Panc1 (cell line): ENCODE measurements at regions not wholly inside any gene's neighbourhood (a gene's known extent, or its start where the extent isn't known, plus 50 kb on each side); places are given as distances from the start of the nearest gene placed in this dataset.

Experiments
- ATAC-seq: fragments of 200-7000 bp; cut with Tn5 transposase; 2 replicates; pipeline ENCODE4 v1.9.1; 2020; ENCODE audit warnings: mild to moderate bottlenecking, moderate library complexity
- BruUV-seq: library from RNA; stranded (reverse); fragments of 400-500 nt; replicated peaks from 2 replicates; lab custom pipeline; 2021; lab: Mats Ljungman, UMichigan
- CTCF ChIA-PET: fragments of 300-600 bp; sonication (Branson Sonifier 250); formaldehyde crosslinking; loops from one replicate; lab custom pipeline; 2022; ENCODE audit warnings: antibody characterized with exemption; lab: Charles Lee
- POLR2A ChIA-PET: fragments of 300-600 bp; sonication (Branson Sonifier 250); formaldehyde crosslinking; loops from one replicate; lab custom pipeline; 2022; ENCODE audit warnings: antibody characterized with exemption; lab: Charles Lee
- DNase-seq: peaks from one replicate; pipeline ENCODE4 v3.0.0-alpha.2; 2010; ENCODE audit warnings: low read depth, low spot score
- H3K27ac ChIP-seq: 2 replicates; pipeline ENCODE4 v1.5.1; 2011; ENCODE audit warnings: mild to moderate bottlenecking, low read length, inconsistent platforms
- H3K27me3 ChIP-seq: fragments of 200-500 bp; sonication (Bioruptor generic); 2 replicates; pipeline ENCODE4 v1.6.0; 2014; ENCODE audit warnings: low read length, inconsistent platforms; ENCODE audit not compliant: control insufficient read depth, insufficient read depth
- H3K36me3 ChIP-seq: fragments of 200-500 bp; sonication (Bioruptor generic); 2 replicates; pipeline ENCODE4 v1.5.1; 2014; ENCODE audit warnings: inconsistent platforms, mild to moderate bottlenecking, low read length, moderate library complexity; ENCODE audit not compliant: control insufficient read depth, insufficient read depth
- H3K4me1 ChIP-seq: 2 replicates; pipeline ENCODE4 v1.5.1; 2011; ENCODE audit warnings: inconsistent platforms, mild to moderate bottlenecking, low read length, moderate library complexity; ENCODE audit not compliant: control insufficient read depth, insufficient read depth
- H3K4me3 ChIP-seq, 2 experiments: 2 replicates each; pipeline ENCODE4 v1.5.1; 2011 to 2012; ENCODE audit warnings: low read depth in 2 of 2, low read length in 2 of 2, mild to moderate bottlenecking in 2 of 2, inconsistent platforms in 1 of 2, moderate library complexity in 1 of 2
- H3K9me3 ChIP-seq: fragments of 200-500 bp; sonication (Bioruptor generic); 2 replicates; pipeline ENCODE4 v1.5.1; 2014; ENCODE audit warnings: low read depth, mild to moderate bottlenecking, inconsistent platforms, low read length, moderate library complexity; ENCODE audit not compliant: control insufficient read depth, insufficient read depth
- CTCF ChIP-seq: fragments of 450-650 bp; IDR thresholded peaks from 2 replicates; pipeline ENCODE4 v1.5.1; 2017; ENCODE audit warnings: mild to moderate bottlenecking
- POLR2AphosphoS5 ChIP-seq: IDR thresholded peaks from 2 replicates; pipeline ENCODE4 v1.6.1; 2012; ENCODE audit warnings: mild to moderate bottlenecking, low read depth, low read length, moderate library complexity
- SIN3A ChIP-seq: IDR thresholded peaks from 2 replicates; pipeline ENCODE4 v1.6.1; 2012; ENCODE audit warnings: low read depth, mild to moderate bottlenecking, low read length, moderate library complexity, borderline replicate concordance; ENCODE audit not compliant: insufficient read depth
- TCF7L2 ChIP-seq: IDR thresholded peaks from 2 replicates; pipeline ENCODE4 v1.6.1; 2011; ENCODE audit warnings: mild to moderate bottlenecking, low read depth, low read length, inconsistent platforms
- in situ Hi-C: cut with HindIII; loops from 2 replicates; pipeline ENCODE4 v1.10.0; 2016; ENCODE audit warnings: low sequenced_read_pairs, low pct_unique_long_range_greater_than_20kb
- intact Hi-C: fragments of 100-400 bp; cut with micrococcal nuclease; formaldehyde crosslinking; loops from one replicate; pipeline ENCODE4 v1.10.0; 2022; ENCODE audit not compliant: unreplicated experiment
- TF ChIP-seq, protein P1 (sequence below), 2 experiments: IDR thresholded peaks; 2 replicates each; pipeline ENCODE4 v1.6.1; 2011 to 2012; ENCODE audit warnings: low read depth in 2 of 2, control low read depth in 1 of 2, low read length in 1 of 2, mild to moderate bottlenecking in 1 of 2, moderate library complexity in 1 of 2; ENCODE audit not compliant: insufficient read depth in 1 of 2

- Histone ChIP-seq H3K9me3 (peaks cover 13% of the 10 kb centered on the region; the same call in 1 of the 2 replicates), H3K36me3 (no peaks in the 10 kb centered on the region), H3K27me3 (peaks cover 11% of the 10 kb centered on the region), H3K27ac (no peak overlapping the region), H3K4me1 (no peaks in the 10 kb centered on the region), H3K4me3 (no peak overlapping the region)
- CTCF ChIA-PET, result no interaction called here
- in situ Hi-C loops (no loop called here), intact Hi-C loops (no loop called here)
- POLR2A ChIA-PET, result no interaction called here
- TF ChIP-seq SIN3A (no peak), TCF7L2 (no peak), CTCF (no peak)
- TF ChIP-seq, protein P1, sequence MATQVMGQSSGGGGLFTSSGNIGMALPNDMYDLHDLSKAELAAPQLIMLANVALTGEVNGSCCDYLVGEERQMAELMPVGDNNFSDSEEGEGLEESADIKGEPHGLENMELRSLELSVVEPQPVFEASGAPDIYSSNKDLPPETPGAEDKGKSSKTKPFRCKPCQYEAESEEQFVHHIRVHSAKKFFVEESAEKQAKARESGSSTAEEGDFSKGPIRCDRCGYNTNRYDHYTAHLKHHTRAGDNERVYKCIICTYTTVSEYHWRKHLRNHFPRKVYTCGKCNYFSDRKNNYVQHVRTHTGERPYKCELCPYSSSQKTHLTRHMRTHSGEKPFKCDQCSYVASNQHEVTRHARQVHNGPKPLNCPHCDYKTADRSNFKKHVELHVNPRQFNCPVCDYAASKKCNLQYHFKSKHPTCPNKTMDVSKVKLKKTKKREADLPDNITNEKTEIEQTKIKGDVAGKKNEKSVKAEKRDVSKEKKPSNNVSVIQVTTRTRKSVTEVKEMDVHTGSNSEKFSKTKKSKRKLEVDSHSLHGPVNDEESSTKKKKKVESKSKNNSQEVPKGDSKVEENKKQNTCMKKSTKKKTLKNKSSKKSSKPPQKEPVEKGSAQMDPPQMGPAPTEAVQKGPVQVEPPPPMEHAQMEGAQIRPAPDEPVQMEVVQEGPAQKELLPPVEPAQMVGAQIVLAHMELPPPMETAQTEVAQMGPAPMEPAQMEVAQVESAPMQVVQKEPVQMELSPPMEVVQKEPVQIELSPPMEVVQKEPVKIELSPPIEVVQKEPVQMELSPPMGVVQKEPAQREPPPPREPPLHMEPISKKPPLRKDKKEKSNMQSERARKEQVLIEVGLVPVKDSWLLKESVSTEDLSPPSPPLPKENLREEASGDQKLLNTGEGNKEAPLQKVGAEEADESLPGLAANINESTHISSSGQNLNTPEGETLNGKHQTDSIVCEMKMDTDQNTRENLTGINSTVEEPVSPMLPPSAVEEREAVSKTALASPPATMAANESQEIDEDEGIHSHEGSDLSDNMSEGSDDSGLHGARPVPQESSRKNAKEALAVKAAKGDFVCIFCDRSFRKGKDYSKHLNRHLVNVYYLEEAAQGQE (IDR thresholded peaks at IDR 0.05; ENCODE audit: insufficient read depth in 1 of 2, low read depth in 2 of 2, low read length in 1 of 2), result no peak
- ATAC-seq, result no peak
- DNase-seq, result no peak
- no TSS peak for BruUV-seq
These were observed 288.3 kb upstream of the TNRC6C start for GRCh38 chr17:77670173-77670572.

DNA sequence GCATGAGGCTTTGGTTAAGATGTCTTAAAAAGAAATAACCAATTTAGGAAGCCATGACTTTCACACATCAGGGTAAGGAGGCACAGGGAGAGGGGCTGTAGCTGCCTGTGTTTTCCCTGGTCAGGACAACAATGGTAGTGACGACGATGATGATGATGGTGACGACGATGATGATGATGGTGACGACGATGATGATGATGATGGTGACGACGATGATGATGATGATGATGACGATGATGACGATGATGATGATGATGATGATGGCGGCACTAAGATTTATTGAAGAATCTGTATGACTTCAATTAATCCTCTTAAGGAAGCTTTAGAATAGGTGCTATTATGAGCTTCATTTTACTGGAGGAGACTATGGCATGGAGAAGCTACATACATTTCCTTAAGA lies 284.1 kb upstream of the TNRC6C start:
- ChIA-PET POLR2A (interaction anchor here (0.7 kb wide), 1 partner anchor 16 kb away, joined by 3 read pairs; no protein-coding TSS in a partner anchor), CTCF (interaction anchor here (0.6 kb wide), 1 partner anchor 17 kb away, joined by 3 read pairs; no protein-coding TSS in a partner anchor)
- in situ Hi-C loops, result no loop called here
- Histone ChIP-seq H3K9me3 (no peaks in the 10 kb centered on the region), H3K4me1 (no peaks in the 10 kb centered on the region), H3K4me3 (no peak overlapping the region), H3K27ac (no peak overlapping the region), H3K27me3 (peaks cover 24% of the 10 kb centered on the region), H3K36me3 (no peaks in the 10 kb centered on the region)
- DNase-seq (no peak), ATAC-seq (no peak)
- intact Hi-C loops, result no loop called here
- no peak for TF ChIP-seq SIN3A
- TF ChIP-seq TCF7L2, result no peak
- TF ChIP-seq POLR2AphosphoS5, result no peak
- TF ChIP-seq, protein P1 (IDR thresholded peaks at IDR 0.05; ENCODE audit: insufficient read depth in 1 of 2, low read depth in 2 of 2, low read length in 1 of 2), result no peak
- no peak for TF ChIP-seq CTCF
- no TSS peak for BruUV-seq
